CD4-positive, CD25-positive, alpha-beta regulatory T cell (primary cell): ENCODE measurements at regions not wholly inside any gene's neighbourhood (a gene's known extent, or its start where the extent isn't known, plus 50 kb on each side); places are given as distances from the start of the nearest gene placed in this dataset.

Experiments used
- ATAC-seq, 2 donors: fragments of 150-1000 bp; cut with Tn5 transposase; one replicate each; pipeline ENCODE4 v1.10.0; 2021; ENCODE audit warnings: low read depth in 2 of 2, moderate number of reproducible peaks in 2 of 2, moderate library complexity in 1 of 2
- DNase-seq, 3 donors: peaks; one replicate each; pipeline versions ENCODE4 v3.0.0 to v3.0.0-alpha.2; 2012 to 2022; ENCODE audit warnings: mixed read lengths in 1 of 3
- H3K27ac ChIP-seq: one replicate; pipeline ENCODE4 v1.7.0; 2013; ENCODE audit warnings: mild to moderate bottlenecking, low read length; ENCODE audit not compliant: insufficient read depth, poor library complexity, severe bottlenecking
- H3K27me3 ChIP-seq: one replicate; pipeline ENCODE4 v1.7.0; 2013; ENCODE audit warnings: low read length; ENCODE audit not compliant: control insufficient read depth, insufficient read depth
- H3K36me3 ChIP-seq: one replicate; pipeline ENCODE4 v1.7.0; 2013; ENCODE audit warnings: mild to moderate bottlenecking, low read length, moderate library complexity; ENCODE audit not compliant: control insufficient read depth, insufficient read depth
- H3K4me1 ChIP-seq: 2 replicates; pipeline ENCODE4 v1.7.0; 2013; ENCODE audit warnings: mild to moderate bottlenecking, low read length; ENCODE audit not compliant: insufficient read depth, control insufficient read depth, poor library complexity, severe bottlenecking
- H3K4me3 ChIP-seq: one replicate; pipeline ENCODE4 v1.7.0; 2013; ENCODE audit warnings: low read depth, mild to moderate bottlenecking, low read length, moderate library complexity
- H3K9me3 ChIP-seq, 2 experiments: 1 replicate in 1 of 2; 2 replicates in 1 of 2; pipeline ENCODE4 v1.7.0; 2013; ENCODE audit warnings: low read length in 2 of 2, mild to moderate bottlenecking in 1 of 2, moderate library complexity in 1 of 2; ENCODE audit not compliant: control insufficient read depth in 2 of 2
- H3K27ac Mint-ChIP-seq, 3 donors: one replicate each; pipeline ENCODE4 v1.8.0; 2020 to 2022; ENCODE audit warnings: mild to moderate bottlenecking in 3 of 3, mixed read lengths in 3 of 3, moderate library complexity in 2 of 3
- H3K27me3 Mint-ChIP-seq: one replicate; pipeline ENCODE4 v1.8.0; 2022; ENCODE audit warnings: mild to moderate bottlenecking, mixed read lengths
- H3K36me3 Mint-ChIP-seq: one replicate; pipeline ENCODE4 v1.8.0; 2020; ENCODE audit warnings: mixed read lengths
- H3K4me1 Mint-ChIP-seq, 4 donors: one replicate each; pipeline ENCODE4 v1.8.0; 2020 to 2022; ENCODE audit warnings: mixed read lengths in 4 of 4, mild to moderate bottlenecking in 1 of 4
- H3K4me3 Mint-ChIP-seq, 4 donors: one replicate each; pipeline ENCODE4 v1.8.0; 2020 to 2022; ENCODE audit warnings: mild to moderate bottlenecking in 4 of 4, mixed read lengths in 4 of 4, moderate library complexity in 3 of 4
- H3K9me3 Mint-ChIP-seq, 7 donors: one replicate each; pipeline ENCODE4 v1.8.0; 2020 to 2022; ENCODE audit warnings: mixed read lengths in 7 of 7, mild to moderate bottlenecking in 3 of 7, moderate library complexity in 2 of 7

DNA sequence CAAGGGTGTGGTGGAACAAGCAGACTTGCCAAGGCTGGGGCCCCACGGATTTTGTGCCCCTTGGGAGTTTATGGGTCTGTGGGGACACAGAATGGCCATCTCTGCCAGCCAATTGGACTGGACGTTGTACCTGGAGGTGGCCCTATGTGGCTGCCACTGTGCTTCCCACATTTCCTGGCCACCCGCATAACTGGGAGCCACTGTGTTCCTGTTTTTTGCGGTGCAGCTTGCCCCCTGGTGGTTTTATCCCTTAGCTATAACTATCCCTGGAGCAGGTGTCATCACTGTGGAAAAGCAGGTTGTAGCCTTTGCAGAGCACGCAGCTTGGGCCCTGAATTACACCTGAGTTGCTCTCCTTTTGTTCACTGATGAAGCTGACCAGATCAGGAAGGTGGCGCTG lies 306.3 kb downstream of the ZPLD1 start:
- H3K4me3 Mint-ChIP-seq, result no peak overlapping the region
- ATAC-seq (no peak), DNase-seq (no peak)
- no peak overlapping the region for H3K4me3 ChIP-seq
- no peaks in the 10 kb centered on the region for H3K27me3 Mint-ChIP-seq
- H3K9me3 ChIP-seq, result no peaks in the 10 kb centered on the region
- H3K36me3 ChIP-seq, result no peaks in the 10 kb centered on the region
- no peaks in the 10 kb centered on the region for H3K36me3 Mint-ChIP-seq
- no peak overlapping the region for H3K27ac ChIP-seq
- H3K4me1 Mint-ChIP-seq, result no peaks in the 10 kb centered on the region
- no peaks in the 10 kb centered on the region for H3K27me3 ChIP-seq
- H3K27ac Mint-ChIP-seq, result no peak overlapping the region
- H3K4me1 ChIP-seq, result no peaks in the 10 kb centered on the region
- H3K9me3 Mint-ChIP-seq, result no peaks in the 10 kb centered on the region

DNA sequence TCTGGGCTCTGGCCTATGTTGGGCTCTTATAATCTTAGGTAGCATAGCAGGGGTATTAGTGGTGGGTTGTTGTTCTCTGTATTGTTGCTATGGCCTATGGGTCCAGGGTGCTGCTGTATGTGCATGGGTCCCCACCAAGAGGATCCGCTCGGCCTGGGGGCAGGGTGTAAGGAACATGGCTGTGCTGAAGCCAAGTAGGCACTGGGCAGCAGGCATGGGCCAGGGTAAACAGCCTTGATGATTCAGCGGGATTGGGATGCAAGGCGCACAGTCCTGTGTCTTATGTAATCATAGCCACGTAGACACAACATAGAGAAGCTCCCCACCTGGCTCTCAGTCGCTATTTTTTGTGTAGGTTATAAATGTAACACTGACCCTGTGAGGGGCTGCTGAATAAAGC lies 306.9 kb downstream of the ZPLD1 start:
- Mint-ChIP-seq H3K4me1 (no peaks in the 10 kb centered on the region), H3K9me3 (no peaks in the 10 kb centered on the region), H3K4me3 (no peak overlapping the region), H3K27ac (no peak overlapping the region), H3K36me3 (no peaks in the 10 kb centered on the region), H3K27me3 (no peaks in the 10 kb centered on the region)
- Histone ChIP-seq H3K9me3 (no peaks in the 10 kb centered on the region), H3K27ac (no peak overlapping the region), H3K4me1 (no peaks in the 10 kb centered on the region), H3K4me3 (no peak overlapping the region), H3K36me3 (no peaks in the 10 kb centered on the region), H3K27me3 (no peaks in the 10 kb centered on the region)
- no peak for DNase-seq
- ATAC-seq, result no peak

DNA sequence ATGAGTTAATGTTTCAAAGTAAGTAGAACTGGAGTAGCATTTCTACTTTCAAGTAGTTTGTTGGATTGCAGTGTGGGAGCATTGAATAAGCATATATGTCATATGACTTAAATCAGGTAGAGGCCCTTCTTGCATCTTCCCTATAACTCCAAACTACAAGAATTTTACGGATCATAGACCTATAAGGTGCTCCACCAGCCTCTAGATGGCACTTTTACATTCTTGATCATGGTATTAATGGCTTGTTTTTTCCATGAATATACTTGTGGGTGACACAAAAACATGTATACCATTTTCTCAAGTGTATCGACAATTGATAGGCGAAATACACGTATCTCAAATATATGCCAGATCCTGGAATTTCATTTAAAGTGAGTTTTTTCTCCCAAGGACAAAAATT lies 311.1 kb downstream of the ZPLD1 start:
- H3K4me3 Mint-ChIP-seq, result no peak overlapping the region
- no peaks in the 10 kb centered on the region for H3K27me3 ChIP-seq
- H3K9me3 Mint-ChIP-seq, result peaks cover 0 to 2% (median 0%) of the 10 kb centered on the region in 7 donors
- H3K36me3 ChIP-seq, result no peaks in the 10 kb centered on the region
- H3K4me3 ChIP-seq, result no peak overlapping the region
- H3K36me3 Mint-ChIP-seq, result no peaks in the 10 kb centered on the region
- H3K27ac ChIP-seq, result no peak overlapping the region
- DNase-seq (no peak), ATAC-seq (no peak)
- no peaks in the 10 kb centered on the region for H3K4me1 ChIP-seq
- no peak overlapping the region for H3K27ac Mint-ChIP-seq
- no peaks in the 10 kb centered on the region for H3K9me3 ChIP-seq
- H3K27me3 Mint-ChIP-seq, result no peaks in the 10 kb centered on the region
- H3K4me1 Mint-ChIP-seq, result no peaks in the 10 kb centered on the region

DNA sequence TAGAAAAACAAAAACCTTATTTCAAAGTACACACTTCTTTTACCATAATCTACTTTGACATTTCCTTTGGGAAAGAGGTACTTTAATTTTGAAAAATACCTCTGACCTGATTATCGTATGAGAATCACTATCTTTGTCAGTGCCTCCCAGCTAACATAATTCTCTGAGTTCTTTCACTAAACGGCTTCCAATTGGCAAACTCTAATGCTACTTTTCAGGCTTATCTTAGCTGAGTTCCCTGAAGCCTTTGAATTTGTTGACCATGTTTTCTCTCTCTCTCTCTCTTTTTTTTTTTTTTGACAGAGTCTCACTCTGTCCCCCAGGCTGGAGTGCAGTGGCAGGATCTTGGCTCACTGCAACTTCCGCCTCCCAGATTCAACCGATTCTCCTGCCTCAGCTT lies 312.8 kb downstream of the ZPLD1 start:
- Mint-ChIP-seq H3K4me3 (no peak overlapping the region), H3K27ac (no peak overlapping the region), H3K4me1 (no peaks in the 10 kb centered on the region), H3K27me3 (no peaks in the 10 kb centered on the region), H3K9me3 (peaks cover 0 to 2% (median 0%) of the 10 kb centered on the region in 7 donors), H3K36me3 (no peaks in the 10 kb centered on the region)
- no peaks in the 10 kb centered on the region for H3K36me3 ChIP-seq
- H3K9me3 ChIP-seq, result no peaks in the 10 kb centered on the region
- no peaks in the 10 kb centered on the region for H3K4me1 ChIP-seq
- H3K27me3 ChIP-seq, result no peaks in the 10 kb centered on the region
- no peak overlapping the region for H3K4me3 ChIP-seq
- no peak overlapping the region for H3K27ac ChIP-seq
- ATAC-seq, result no peak
- DNase-seq, result no peak

DNA sequence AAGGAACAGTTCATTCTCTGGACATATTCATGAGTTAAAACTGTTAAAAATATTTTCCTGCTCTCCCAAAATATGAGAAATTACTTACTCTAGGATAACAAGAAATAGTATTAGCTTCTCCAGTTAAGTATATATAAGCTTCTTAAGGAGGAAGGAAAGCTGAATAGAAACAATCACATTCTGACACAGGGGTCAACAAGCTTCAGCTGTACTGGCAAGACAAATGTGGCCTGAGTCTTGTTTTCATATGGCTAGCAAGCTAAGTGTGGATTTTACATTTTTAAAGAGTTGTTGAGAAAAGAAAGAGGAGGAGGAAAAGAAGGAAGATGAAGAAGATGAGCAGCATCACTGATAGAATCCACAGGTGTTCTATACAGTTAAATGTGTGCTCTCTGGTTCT lies 313.8 kb downstream of the ZPLD1 start:
- DNase-seq (no peak), ATAC-seq (no peak)
- no peaks in the 10 kb centered on the region for H3K27me3 ChIP-seq
- no peaks in the 10 kb centered on the region for H3K4me1 ChIP-seq
- Mint-ChIP-seq H3K36me3 (no peaks in the 10 kb centered on the region), H3K27ac (no peak overlapping the region), H3K27me3 (no peaks in the 10 kb centered on the region), H3K9me3 (peaks cover 0 to 2% (median 0%) of the 10 kb centered on the region in 7 donors), H3K4me1 (no peaks in the 10 kb centered on the region), H3K4me3 (no peak overlapping the region)
- H3K9me3 ChIP-seq, result no peaks in the 10 kb centered on the region
- no peak overlapping the region for H3K4me3 ChIP-seq
- no peak overlapping the region for H3K27ac ChIP-seq
- no peaks in the 10 kb centered on the region for H3K36me3 ChIP-seq

DNA sequence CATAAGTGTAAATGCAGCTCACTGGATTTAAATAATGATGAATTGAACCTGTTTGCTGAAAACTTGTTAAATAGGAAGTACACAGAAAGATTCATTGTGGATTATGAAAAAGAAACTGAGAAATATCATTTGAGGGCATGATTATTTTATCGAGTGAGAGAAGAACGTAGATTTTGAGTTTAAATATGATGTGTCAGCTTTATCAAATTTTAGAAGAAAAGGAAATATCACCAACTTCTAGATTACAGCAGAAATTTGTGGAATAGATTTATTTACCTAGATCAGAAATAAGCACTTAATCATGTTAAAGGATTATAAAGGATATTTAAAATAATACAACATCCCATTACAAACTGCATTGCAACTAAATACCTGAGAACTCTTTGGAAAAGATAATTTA lies 315.5 kb downstream of the ZPLD1 start:
- no peak overlapping the region for H3K4me3 ChIP-seq
- Mint-ChIP-seq H3K36me3 (no peaks in the 10 kb centered on the region), H3K4me3 (no peak overlapping the region), H3K9me3 (peaks cover 0 to 2% (median 0%) of the 10 kb centered on the region in 7 donors), H3K4me1 (no peaks in the 10 kb centered on the region), H3K27ac (no peak overlapping the region), H3K27me3 (no peaks in the 10 kb centered on the region)
- H3K9me3 ChIP-seq, result no peaks in the 10 kb centered on the region
- H3K27me3 ChIP-seq, result no peaks in the 10 kb centered on the region
- H3K27ac ChIP-seq, result no peak overlapping the region
- DNase-seq (no peak), ATAC-seq (no peak)
- no peaks in the 10 kb centered on the region for H3K4me1 ChIP-seq
- no peaks in the 10 kb centered on the region for H3K36me3 ChIP-seq

DNA sequence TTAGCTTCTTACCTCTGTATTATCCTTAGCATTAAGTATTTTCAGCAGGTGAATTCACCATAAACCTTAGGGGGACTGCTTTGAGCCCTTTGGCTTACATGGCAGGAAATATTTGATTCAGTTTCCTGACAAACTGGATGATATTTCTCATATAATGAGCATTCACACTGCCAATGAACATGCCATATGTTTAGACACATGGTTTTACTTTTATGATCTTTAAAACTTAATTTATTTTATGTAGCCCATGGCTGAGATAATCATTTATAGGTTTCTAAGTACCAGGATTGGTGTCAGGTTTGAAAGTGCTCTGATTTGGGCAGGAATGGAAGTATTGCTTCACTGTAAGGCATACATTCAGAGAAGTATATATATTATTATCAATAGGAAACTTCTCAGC lies 319.1 kb downstream of the ZPLD1 start:
- no peak for DNase-seq
- Mint-ChIP-seq H3K4me1 (no peaks in the 10 kb centered on the region), H3K4me3 (no peak overlapping the region), H3K27me3 (no peaks in the 10 kb centered on the region), H3K9me3 (no peaks in the 10 kb centered on the region), H3K36me3 (no peaks in the 10 kb centered on the region), H3K27ac (no peak overlapping the region)
- no peaks in the 10 kb centered on the region for H3K4me1 ChIP-seq
- no peak overlapping the region for H3K4me3 ChIP-seq
- no peaks in the 10 kb centered on the region for H3K27me3 ChIP-seq
- H3K36me3 ChIP-seq, result no peaks in the 10 kb centered on the region
- ATAC-seq, result no peak
- no peaks in the 10 kb centered on the region for H3K9me3 ChIP-seq
- H3K27ac ChIP-seq, result no peak overlapping the region

DNA sequence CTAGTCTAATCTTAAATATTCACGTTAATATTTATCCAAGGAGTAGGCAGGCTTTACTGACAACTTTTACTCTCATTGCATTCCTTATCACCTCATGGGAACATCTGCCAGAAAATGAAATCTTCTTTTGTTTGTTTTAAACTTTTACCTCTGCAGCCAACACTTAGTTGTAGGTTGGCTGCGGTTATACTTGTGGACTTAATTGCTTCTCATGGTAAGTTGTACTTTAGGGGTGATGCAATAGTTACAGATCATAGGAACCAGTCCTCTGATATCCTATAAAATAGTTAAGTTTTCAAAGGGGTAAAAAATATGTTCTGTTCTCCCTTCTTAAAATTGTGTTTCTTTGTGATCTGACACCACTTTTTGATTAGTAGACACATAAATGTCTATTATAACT lies 321.9 kb downstream of the ZPLD1 start:
- no peaks in the 10 kb centered on the region for H3K36me3 Mint-ChIP-seq
- no peak overlapping the region for H3K4me3 Mint-ChIP-seq
- H3K27me3 ChIP-seq, result no peaks in the 10 kb centered on the region
- DNase-seq (no peak), ATAC-seq (no peak)
- no peaks in the 10 kb centered on the region for H3K4me1 ChIP-seq
- no peak overlapping the region for H3K27ac Mint-ChIP-seq
- H3K9me3 ChIP-seq, result no peaks in the 10 kb centered on the region
- no peaks in the 10 kb centered on the region for H3K9me3 Mint-ChIP-seq
- no peaks in the 10 kb centered on the region for H3K4me1 Mint-ChIP-seq
- no peak overlapping the region for H3K4me3 ChIP-seq
- H3K36me3 ChIP-seq, result no peaks in the 10 kb centered on the region
- H3K27ac ChIP-seq, result no peak overlapping the region
- H3K27me3 Mint-ChIP-seq, result no peaks in the 10 kb centered on the region
